Suprapubic skin (tissue), 4 donors: ENCODE measurements at regions not wholly inside any gene's neighbourhood (a gene's known extent, or its start where the extent isn't known, plus 50 kb on each side); places are given as distances from the start of the nearest gene placed in this dataset.
A peak's percentile ranks its signal among the peaks of the same experiment; 100 is the strongest.
"Not testable (repeated sequence)": the region's sequence is repeated elsewhere in the genome, so short reads cannot be mapped to it uniquely, and the experiment has no call there.

Experiments
- DNase-seq, 2 donors: peaks; one replicate each; pipeline ENCODE4 v3.0.0-alpha.2; 2019; ENCODE audit warnings: low spot score in 2 of 2
- H3K27ac ChIP-seq: fragments of 200-600 bp; sonication (generic); one replicate; pipeline ENCODE4 v1.5.1; 2019
- H3K27me3 ChIP-seq: fragments of 200-600 bp; sonication (generic); one replicate; pipeline ENCODE4 v1.5.1; 2019
- H3K36me3 ChIP-seq: fragments of 200-600 bp; sonication (generic); one replicate; pipeline ENCODE4 v1.5.1; 2019
- H3K4me1 ChIP-seq: fragments of 200-600 bp; sonication (generic); one replicate; pipeline ENCODE4 v1.5.1; 2019
- H3K4me3 ChIP-seq: fragments of 200-600 bp; sonication (generic); one replicate; pipeline ENCODE4 v1.5.1; 2019; ENCODE audit warnings: mild to moderate bottlenecking
- H3K9me3 ChIP-seq: fragments of 200-600 bp; sonication (generic); one replicate; pipeline ENCODE4 v1.5.1; 2019
- CTCF ChIP-seq, 2 donors: fragments of 200-600 bp in 1 of 2; fragments of 450-650 bp in 1 of 2; sonication (generic) in 1 of 2; IDR thresholded peaks; one replicate each; pipeline ENCODE4 v1.5.1; 2016 to 2019; ENCODE audit warnings: antibody characterized with exemption in 2 of 2, mild to moderate bottlenecking in 1 of 2, moderate library complexity in 1 of 2
- EP300 ChIP-seq: sonication (generic); formaldehyde crosslinking; IDR thresholded peaks from one replicate; pipeline ENCODE4 v1.6.1; 2017; ENCODE audit warnings: antibody characterized with exemption
- POLR2A ChIP-seq, 2 donors: fragments of 450-650 bp; IDR thresholded peaks; one replicate each; pipeline ENCODE4 v1.6.1; 2017; ENCODE audit warnings: antibody characterized with exemption in 2 of 2, mild to moderate bottlenecking in 2 of 2, moderate library complexity in 2 of 2
- POLR2AphosphoS5 ChIP-seq, 3 donors: sonication (generic); formaldehyde crosslinking; IDR thresholded peaks; one replicate each; pipeline ENCODE4 v1.6.1; 2017; ENCODE audit warnings: antibody characterized with exemption in 3 of 3
- WGBS: methylation state at CpG from one replicate; pipeline ENCODE4 v1.1.5; 2018; 5-methylcytosine and 5-hydroxymethylcytosine counted together

DNA sequence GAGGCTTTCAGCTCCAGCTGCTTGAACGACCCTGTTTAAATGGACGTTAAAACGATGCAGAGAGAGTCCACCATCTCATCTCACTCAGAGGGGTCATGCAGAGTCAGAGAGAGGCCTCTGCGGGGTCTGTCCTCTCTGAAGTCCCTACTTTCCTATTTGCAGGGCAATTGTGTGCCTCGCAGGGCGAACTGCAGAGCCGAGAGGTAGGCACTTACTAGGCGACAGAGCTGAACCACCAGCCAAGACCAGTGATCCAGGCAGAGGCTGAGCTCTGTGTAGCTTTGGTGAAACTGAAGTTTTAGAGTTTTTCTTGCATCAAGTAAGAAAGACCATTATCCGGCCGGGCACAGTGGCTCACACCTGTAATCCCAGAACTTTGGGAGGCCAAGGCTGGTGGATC is 64.1 kb upstream of the CUX1 start:
- no peak for DNase-seq
- Histone ChIP-seq H3K27me3 (peaks cover 62% of the 10 kb centered on the region), H3K9me3 (no peaks in the 10 kb centered on the region), H3K36me3 (no peaks in the 10 kb centered on the region), H3K4me1 (peaks cover 6% of the 10 kb centered on the region), H3K27ac (no peak overlapping the region), H3K4me3 (no peak overlapping the region)
- WGBS, result 75% methylated on average over 10 of the region's 10 CpGs
- TF ChIP-seq CTCF (IDR thresholded peaks at IDR 0.05) (no peak), POLR2A (IDR thresholded peaks at IDR 0.05) (no peak), POLR2AphosphoS5 (IDR thresholded peaks at IDR 0.05) (no peak)

- H3K4me3 ChIP-seq, result peak overlapping the region; percentile 42
- H3K27ac ChIP-seq, result no peak overlapping the region
- TF ChIP-seq POLR2AphosphoS5 (IDR thresholded peaks at IDR 0.05), result no peak
- TF ChIP-seq CTCF (IDR thresholded peaks at IDR 0.05), result no peak
- no peak for TF ChIP-seq EP300
- TF ChIP-seq POLR2A (IDR thresholded peaks at IDR 0.05), result no peak
- 10% methylated on average over 22 of the region's 22 CpGs for WGBS
- no peak for DNase-seq
- peaks cover 58% of the 10 kb centered on the region for H3K27me3 ChIP-seq
- no peaks in the 10 kb centered on the region for H3K9me3 ChIP-seq
- peaks cover 6% of the 10 kb centered on the region for H3K4me1 ChIP-seq
- H3K36me3 ChIP-seq, result no peaks in the 10 kb centered on the region
These were observed 62.8 kb upstream of the CUX1 start for GRCh38 chr7:101754424-101755159.

DNA sequence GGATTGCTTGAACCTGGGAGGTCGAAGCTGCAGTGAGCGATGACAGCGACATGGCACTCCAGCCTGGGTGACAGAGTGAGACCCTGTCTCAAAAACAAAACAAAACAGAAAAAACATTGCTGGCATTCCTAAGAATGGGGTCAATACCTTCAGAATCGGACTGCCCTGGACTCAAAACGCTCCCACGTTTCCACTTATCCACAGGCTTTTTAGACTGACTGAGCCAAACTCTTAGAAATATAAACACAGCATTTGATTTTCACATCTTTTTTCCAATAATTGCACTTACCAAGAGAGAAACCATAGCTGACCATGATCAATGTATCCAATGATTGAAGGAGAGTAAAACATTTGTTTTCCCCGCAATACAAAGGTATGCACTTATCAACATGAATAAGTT is 59.5 kb upstream of the CUX1 start:
- DNase-seq, result no peak
- Histone ChIP-seq H3K27ac (no peak overlapping the region), H3K4me3 (no peak overlapping the region), H3K4me1 (peaks cover 6% of the 10 kb centered on the region), H3K27me3 (peaks cover 31% of the 10 kb centered on the region), H3K9me3 (no peaks in the 10 kb centered on the region), H3K36me3 (no peaks in the 10 kb centered on the region)
- 94% methylated on average over 7 of the region's 7 CpGs for WGBS
- no peak for TF ChIP-seq CTCF (IDR thresholded peaks at IDR 0.05)
- TF ChIP-seq POLR2AphosphoS5 (IDR thresholded peaks at IDR 0.05), result no peak
- TF ChIP-seq EP300, result no peak
- no peak for TF ChIP-seq POLR2A (IDR thresholded peaks at IDR 0.05)

GRCh38 chr7:101758519-101758918 is 58.9 kb upstream of the CUX1 start:
- not testable (repeated sequence) for H3K4me3 ChIP-seq, H3K27ac ChIP-seq, H3K9me3 ChIP-seq, H3K4me1 ChIP-seq, H3K36me3 ChIP-seq, DNase-seq
- 95% methylated on average over 2 of the region's 2 CpGs for WGBS
- H3K27me3 ChIP-seq, result peaks cover 25% of the 10 kb centered on the region

GRCh38 chr7:101764221-101764620 is 53.2 kb upstream of the CUX1 start:
- TF ChIP-seq CTCF (IDR thresholded peaks at IDR 0.05), result no peak
- no peak for TF ChIP-seq POLR2AphosphoS5 (IDR thresholded peaks at IDR 0.05)
- TF ChIP-seq POLR2A (IDR thresholded peaks at IDR 0.05), result no peak
- no peak for TF ChIP-seq EP300
- Histone ChIP-seq H3K27ac (no peak overlapping the region), H3K9me3 (no peaks in the 10 kb centered on the region), H3K4me3 (no peak overlapping the region), H3K27me3 (peaks cover 3% of the 10 kb centered on the region), H3K36me3 (no peaks in the 10 kb centered on the region), H3K4me1 (no peaks in the 10 kb centered on the region)
- WGBS, result 29% methylated on average over 6 of the region's 6 CpGs
- no peak for DNase-seq

- Histone ChIP-seq H3K4me3 (no peak overlapping the region), H3K27me3 (peaks cover 13% of the 10 kb centered on the region), H3K36me3 (no peaks in the 10 kb centered on the region), H3K27ac (no peak overlapping the region), H3K9me3 (no peaks in the 10 kb centered on the region), H3K4me1 (no peaks in the 10 kb centered on the region)
- DNase-seq, result no peak
- TF ChIP-seq EP300, result no peak
- 58% methylated on average over 6 of the region's 6 CpGs for WGBS
These were observed 49.9 kb upstream of the CUX1 start for GRCh38 chr7:101767544-101767943.
